ENCODE measurements at regions not wholly inside any gene's neighbourhood (a gene's known extent, or its start where the extent isn't known, plus 50 kb on each side); places are given as distances from the start of the nearest gene placed in this dataset.

GRCh38 chr2:57126410-57126809, 920.2 kb upstream of the VRK2 start:
- no peak for DNase-seq
- intact Hi-C loops (cut with DNase I) = no loop called here
- no peaks in the 10 kb centered on the region for H3K27me3 ChIP-seq
- TF ChIP-seq POLR2A (IDR thresholded peaks at IDR 0.05) (no peak), CTCF (IDR thresholded peaks at IDR 0.05) (no peak)
- H3K27ac ChIP-seq = no peak overlapping the region
- H3K4me3 ChIP-seq = no peak overlapping the region
- H3K36me3 ChIP-seq (replicated peaks in 1 of 2) = no peaks in the 10 kb centered on the region
- no peaks in the 10 kb centered on the region for H3K4me1 ChIP-seq (replicated peaks in 1 of 2)
- WGBS, 4 donors = 61 to 80% (median 78%) methylated on average over 2 of the region's 2 CpGs
- no peaks in the 10 kb centered on the region for H3K9me3 ChIP-seq (replicated peaks in 1 of 3)

- intact Hi-C loops (cut with DNase I) = no loop called here
- H3K27ac ChIP-seq = no peak overlapping the region
- H3K36me3 ChIP-seq (replicated peaks in 1 of 2) = no peaks in the 10 kb centered on the region
- no peak for DNase-seq
- no peaks in the 10 kb centered on the region for H3K4me1 ChIP-seq (replicated peaks in 1 of 2)
- WGBS, 4 donors = 51 to 71% (median 64%) methylated on average over 1 of the region's 1 CpG
- no peaks in the 10 kb centered on the region for H3K9me3 ChIP-seq (replicated peaks in 1 of 3)
- H3K27me3 ChIP-seq = no peaks in the 10 kb centered on the region
- H3K4me3 ChIP-seq = no peak overlapping the region
- TF ChIP-seq CTCF (IDR thresholded peaks at IDR 0.05) (no peak), POLR2A (IDR thresholded peaks at IDR 0.05) (no peak)
These were observed 907.4 kb upstream of the VRK2 start for GRCh38 chr2:57139179-57139578.

- DNase-seq = no peak
- Histone ChIP-seq H3K9me3 (replicated peaks in 1 of 3) (no peaks in the 10 kb centered on the region), H3K27me3 (no peaks in the 10 kb centered on the region), H3K4me3 (no peak overlapping the region), H3K27ac (no peak overlapping the region), H3K4me1 (replicated peaks in 1 of 2) (no peaks in the 10 kb centered on the region), H3K36me3 (replicated peaks in 1 of 2) (no peaks in the 10 kb centered on the region)
- intact Hi-C loops (cut with DNase I) = no loop called here
- TF ChIP-seq POLR2A (IDR thresholded peaks at IDR 0.05) (no peak), CTCF (IDR thresholded peaks at IDR 0.05) (no peak)
These were observed 905.3 kb upstream of the VRK2 start for GRCh38 chr2:57141269-57141668.

GRCh38 chr2:57146951-57147350, 899.7 kb upstream of the VRK2 start:
- no peaks in the 10 kb centered on the region for H3K9me3 ChIP-seq (replicated peaks in 1 of 3)
- no peak for TF ChIP-seq CTCF (IDR thresholded peaks at IDR 0.05)
- no peak for TF ChIP-seq POLR2A (IDR thresholded peaks at IDR 0.05)
- intact Hi-C loops (cut with DNase I) = no loop called here
- H3K36me3 ChIP-seq (replicated peaks in 1 of 2) = no peaks in the 10 kb centered on the region
- H3K4me1 ChIP-seq (replicated peaks in 1 of 2) = no peaks in the 10 kb centered on the region
- H3K27ac ChIP-seq = no peak overlapping the region
- WGBS, 4 donors = 50 to 78% (median 58%) methylated on average over 1 of the region's 1 CpG
- H3K27me3 ChIP-seq = no peaks in the 10 kb centered on the region
- H3K4me3 ChIP-seq = no peak overlapping the region
- DNase-seq = no peak
